NCI-H82 treated with DMSO at 0.1 percent for 48 hours (cell line): ENCODE measurements at regions not wholly inside any gene's neighbourhood (a gene's known extent, or its start where the extent isn't known, plus 50 kb on each side); places are given as distances from the start of the nearest gene placed in this dataset.
"Not testable (repeated sequence)": the region's sequence is repeated elsewhere in the genome, so short reads cannot be mapped to it uniquely, and the experiment has no call there.

Experiments used
- DNase-seq: peaks from one replicate; lab custom pipeline; 2025; ENCODE audit not compliant: unreplicated experiment; lab: John Stamatoyannopoulos, UW

DNA sequence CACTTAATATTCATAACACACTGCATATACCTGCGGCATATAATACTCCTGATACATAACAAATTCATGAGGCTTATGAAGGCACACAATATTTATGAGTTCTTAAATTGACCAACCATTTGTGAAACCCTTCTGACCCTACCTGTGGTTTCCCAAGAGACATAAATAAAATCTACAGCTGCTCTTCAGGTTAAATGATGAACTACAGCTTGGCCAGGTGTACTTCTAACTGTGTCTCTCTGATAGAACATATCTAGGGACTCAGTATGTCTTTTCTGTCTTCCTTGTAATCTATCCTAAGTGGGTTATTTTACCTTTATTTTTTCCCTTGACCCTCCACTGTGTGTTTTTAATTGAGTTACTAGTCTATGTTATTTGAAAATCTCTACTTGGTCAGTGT lies 189.9 kb upstream of the UFM1 start:
- no peak for DNase-seq

DNA sequence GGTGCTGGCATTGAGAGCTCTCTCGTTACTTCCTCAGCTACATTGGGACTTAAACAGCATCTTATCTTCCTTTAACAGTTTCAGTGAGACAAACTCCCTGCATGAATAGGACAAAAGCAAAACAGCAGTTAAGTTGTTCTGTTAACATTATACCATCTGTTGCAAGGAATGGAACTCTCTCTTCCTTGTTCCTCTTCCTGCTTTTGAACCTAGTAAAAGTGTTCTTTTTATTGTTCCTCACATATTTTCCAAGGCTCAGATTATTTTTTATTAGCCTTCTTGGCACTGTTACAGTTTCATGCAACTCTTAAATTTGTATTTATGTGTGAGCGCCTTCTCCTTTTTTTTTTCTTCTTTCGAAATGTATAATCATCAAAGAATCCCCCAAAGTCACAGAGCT lies 202.6 kb upstream of the UFM1 start:
- DNase-seq = no peak

DNA sequence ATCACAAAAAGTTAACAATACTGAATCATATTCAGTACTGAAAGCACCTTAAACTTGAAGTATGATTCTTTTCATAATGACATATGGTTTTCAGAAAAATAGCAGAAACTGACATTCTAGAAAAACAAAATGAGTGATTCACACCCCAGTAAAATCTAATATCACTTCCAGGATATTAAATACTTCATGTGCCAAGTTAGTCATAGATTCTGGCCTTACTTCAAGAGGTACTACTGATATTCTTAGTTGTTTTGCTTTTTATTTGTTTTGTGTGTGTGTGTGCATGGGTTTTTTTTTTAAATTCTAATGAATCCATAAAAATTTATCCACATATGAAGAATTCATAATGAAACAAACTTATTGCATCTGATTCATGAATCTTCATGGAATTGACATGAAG lies 207.9 kb upstream of the UFM1 start:
- DNase-seq = no peak

GRCh38 chr13:38135592-38135991 lies 214.1 kb upstream of the UFM1 start:
- DNase-seq = no peak

GRCh38 chr13:38121267-38121666 lies 228.4 kb upstream of the UFM1 start:
- no peak for DNase-seq

- no peak for DNase-seq
Measured at GRCh38 chr13:38103851-38104250, 234.3 kb upstream of the TRPC4 start.

GRCh38 chr13:38099751-38100150 lies 230.2 kb upstream of the TRPC4 start:
- DNase-seq = no peak

GRCh38 chr13:38093425-38093824 lies 223.9 kb upstream of the TRPC4 start:
- DNase-seq = no peak

GRCh38 chr13:38090913-38091312 lies 221.3 kb upstream of the TRPC4 start:
- DNase-seq = peak; percentile 55

DNA sequence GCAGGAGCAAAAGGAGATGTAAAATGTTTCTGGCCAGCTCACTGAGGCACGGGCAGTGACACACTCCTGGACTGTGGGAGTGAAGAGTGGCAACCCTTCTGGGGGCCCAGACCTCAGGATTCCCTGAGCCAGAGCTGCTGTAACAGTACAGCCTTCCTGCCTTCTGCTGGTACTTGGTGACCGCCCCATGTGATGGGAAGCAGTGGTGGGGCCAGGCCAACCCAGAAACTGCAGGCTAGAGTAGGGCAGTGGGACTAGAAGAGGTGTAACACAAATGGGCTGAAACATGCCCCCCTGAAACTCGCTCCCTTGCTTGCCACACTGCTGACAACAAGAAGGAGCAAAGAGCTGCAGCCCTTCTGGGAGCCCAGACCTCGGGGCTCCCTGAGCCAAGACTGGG lies 217.1 kb upstream of the TRPC4 start:
- no peak for DNase-seq

GRCh38 chr13:38086013-38086412 lies 216.4 kb upstream of the TRPC4 start:
- DNase-seq = no peak

DNA sequence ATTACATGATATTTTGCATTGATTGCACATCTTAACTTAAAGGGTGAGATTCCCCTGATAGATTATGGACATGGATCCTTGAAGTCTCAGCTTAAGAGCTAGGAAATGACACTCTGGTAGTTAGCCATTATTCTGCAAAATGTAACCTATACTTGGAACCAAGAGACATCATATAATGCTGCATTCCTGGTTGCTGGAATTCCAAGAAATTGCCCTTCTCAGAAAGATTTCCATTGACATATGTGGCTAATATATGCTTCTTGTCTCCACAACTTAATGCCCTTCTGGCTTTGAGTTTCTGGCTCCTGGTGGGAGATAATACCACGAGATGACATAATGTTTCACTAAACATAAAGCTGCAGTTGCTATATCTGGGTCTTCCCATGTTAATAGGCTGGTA lies 204.4 kb upstream of the TRPC4 start:
- no peak for DNase-seq

GRCh38 chr13:38072696-38073095 lies 203.1 kb upstream of the TRPC4 start:
- DNase-seq = no peak

GRCh38 chr13:38071340-38071739 lies 201.8 kb upstream of the TRPC4 start:
- not testable (repeated sequence) for DNase-seq

DNA sequence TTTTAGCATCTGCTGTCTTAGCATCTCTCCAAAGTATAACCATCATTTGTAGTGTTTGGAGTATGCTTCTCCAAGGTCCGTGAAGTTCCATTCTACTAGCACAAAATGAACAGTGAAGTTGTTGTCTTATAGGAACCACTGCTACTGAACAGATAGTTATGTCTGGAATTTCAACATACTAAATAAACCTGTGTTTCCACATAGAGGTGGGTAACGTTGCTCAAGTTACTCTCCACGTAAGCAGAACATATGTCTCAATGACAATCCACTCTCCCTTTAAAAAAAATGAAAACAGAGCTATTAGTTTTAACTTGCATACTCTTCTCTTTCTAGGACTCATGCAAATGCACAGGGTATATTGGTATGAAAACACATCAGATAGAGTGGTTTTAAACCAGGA lies 184.3 kb upstream of the TRPC4 start:
- DNase-seq = no peak

GRCh38 chr13:38046049-38046376 lies 176.4 kb upstream of the TRPC4 start:
- no peak for DNase-seq

DNA sequence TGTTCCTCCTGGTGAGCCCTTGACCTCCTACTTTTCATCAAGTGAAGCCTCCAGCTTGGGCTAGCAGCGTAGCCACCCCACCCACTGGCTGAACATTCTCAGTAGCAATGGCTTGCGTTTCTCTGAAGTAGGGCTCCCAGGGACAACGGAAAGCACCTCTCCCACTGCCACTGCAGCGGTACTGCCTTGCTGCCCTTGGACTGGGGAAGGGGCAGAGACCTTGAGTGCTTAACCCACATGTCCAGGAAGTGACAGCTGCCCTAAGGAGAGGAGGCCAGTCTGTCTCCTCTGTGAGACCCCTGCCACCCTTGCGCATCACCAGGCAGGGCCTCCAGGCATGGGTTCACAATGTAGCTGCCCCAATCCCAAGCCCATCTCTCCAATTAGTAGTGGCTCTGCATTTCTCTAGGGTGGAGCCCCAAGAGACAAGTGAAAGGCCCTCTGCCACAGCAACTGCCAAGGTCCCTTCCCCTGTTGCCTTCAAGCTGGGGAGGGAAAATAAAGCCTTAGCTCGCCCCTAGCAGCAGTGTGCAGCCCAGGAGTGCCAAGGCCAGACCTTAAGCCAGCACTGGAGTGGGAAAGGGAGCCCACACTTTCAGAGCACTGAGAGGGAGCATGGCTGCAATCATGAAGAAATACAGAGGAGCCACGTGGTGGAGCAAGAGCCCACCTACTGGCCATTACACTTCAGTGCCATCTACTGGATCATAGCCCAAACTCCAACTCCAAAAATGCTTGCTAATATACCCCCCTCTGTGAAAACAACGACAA lies 175.9 kb upstream of the TRPC4 start:
- peak; percentile 35 for DNase-seq

GRCh38 chr13:38044067-38044466 lies 174.5 kb upstream of the TRPC4 start:
- DNase-seq = no peak

DNA sequence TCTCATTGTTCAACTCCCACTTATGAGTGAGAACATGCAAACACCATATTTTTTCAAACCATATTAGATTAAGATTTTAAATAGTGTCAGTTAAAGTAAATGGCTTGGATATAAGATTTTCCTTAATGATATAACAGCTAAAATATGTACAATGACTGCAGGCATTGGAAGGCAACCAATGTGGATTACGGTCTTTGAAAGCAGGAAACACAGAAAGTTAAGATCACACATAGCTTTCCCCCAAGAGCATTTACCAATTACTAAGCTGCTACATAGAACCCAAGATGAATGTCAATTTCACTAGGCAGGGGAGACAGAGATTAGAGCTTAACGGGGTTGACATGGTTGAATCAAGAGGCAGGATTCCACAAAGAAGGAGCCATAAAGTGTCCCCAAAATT lies 173.2 kb upstream of the TRPC4 start:
- DNase-seq = no peak

DNA sequence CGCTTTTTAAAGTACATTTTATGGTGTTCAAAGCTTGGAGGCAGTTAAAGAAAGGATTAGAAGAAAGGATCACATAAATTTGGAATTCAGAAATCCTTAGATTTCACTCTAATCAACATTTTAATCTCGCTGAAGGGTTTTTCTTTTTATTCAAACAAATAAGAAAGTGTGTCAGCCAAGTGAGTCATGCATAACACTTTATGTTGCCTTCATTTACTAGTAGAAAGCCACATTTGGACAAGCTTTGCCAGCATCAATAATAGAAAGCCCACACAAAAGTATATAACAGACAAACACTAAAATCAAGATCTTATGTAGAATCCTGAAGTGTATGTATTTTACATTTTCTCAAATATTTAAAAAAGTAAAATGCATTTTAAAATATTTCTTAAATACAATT lies 154.9 kb upstream of the TRPC4 start:
- DNase-seq = no peak

- DNase-seq = no peak
Measured at GRCh38 chr13:38017320-38017719, 147.7 kb upstream of the TRPC4 start.

DNA sequence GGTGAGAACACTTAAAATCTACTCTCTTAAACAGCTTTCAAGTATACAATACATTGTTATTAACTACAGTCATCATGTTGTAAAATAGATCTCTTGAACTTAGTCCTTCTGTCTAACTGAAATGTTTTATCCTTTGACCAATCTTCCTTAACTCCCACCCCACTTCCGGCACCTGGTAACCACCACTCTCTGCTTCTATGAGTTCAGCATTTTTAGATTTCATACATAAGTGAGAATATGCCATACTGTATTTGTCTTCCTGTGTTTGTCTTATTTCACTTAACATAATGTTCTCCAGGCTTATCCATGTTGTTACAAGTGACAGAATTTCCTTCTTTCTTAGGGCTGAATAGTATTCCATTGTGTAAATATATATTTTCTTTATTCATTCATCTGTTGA lies 144.1 kb upstream of the TRPC4 start:
- DNase-seq = no peak

GRCh38 chr13:38012096-38012495 lies 142.5 kb upstream of the TRPC4 start:
- DNase-seq = no peak
